ENCODE measurements at regions not wholly inside any gene's neighbourhood (a gene's known extent, or its start where the extent isn't known, plus 50 kb on each side); places are given as distances from the start of the nearest gene placed in this dataset.

- peaks cover 17 to 20% of the 10 kb centered on the region in 2 donors for H3K9me3 Mint-ChIP-seq
Observed at GRCh38 chr3:6508410-6508759, 352.5 kb upstream of the GRM7 start.

GRCh38 chr3:6509576-6509975 is 351.3 kb upstream of the GRM7 start:
- no peaks in the 10 kb centered on the region for H3K36me3 Mint-ChIP-seq
- Histone ChIP-seq H3K36me3 (ENCODE audit: control insufficient read depth, insufficient read depth, low read length) (no peaks in the 10 kb centered on the region), H3K27me3 (ENCODE audit: control insufficient read depth, insufficient read depth, low read length) (no peaks in the 10 kb centered on the region), H3K27ac (ENCODE audit: low read length) (no peak overlapping the region), H3K4me3 (ENCODE audit: low read length) (no peak overlapping the region), H3K9me3 (ENCODE audit: control insufficient read depth, insufficient read depth, low read length) (no peaks in the 10 kb centered on the region), H3K4me1 (ENCODE audit: control insufficient read depth, insufficient read depth, low read length) (no peaks in the 10 kb centered on the region)
- TF ChIP-seq CTCF (IDR thresholded peaks at IDR 0.05): no peak
- H3K9me3 Mint-ChIP-seq: peaks cover 16 to 20% of the 10 kb centered on the region in 2 donors
- H3K4me3 Mint-ChIP-seq: no peak overlapping the region
- DNase-seq (no peak), ATAC-seq (no peak)
- whole genome bisulfite sequencing (ENCODE audit: insufficient coverage): 88% methylated on average over 3 of the region's 4 CpGs
- H3K27me3 Mint-ChIP-seq (ENCODE audit: low read depth in 2 of 2): no peaks in the 10 kb centered on the region
- H3K27ac Mint-ChIP-seq: no peak overlapping the region
- no peaks in the 10 kb centered on the region for H3K4me1 Mint-ChIP-seq
- intact Hi-C loops (cut with micrococcal nuclease): no loop called here

More at GRCh38 chr3:6508410-6508759, 352.5 kb upstream of the GRM7 start:
- Mint-ChIP-seq H3K4me1 (no peaks in the 10 kb centered on the region), H3K36me3 (peaks cover 5% of the 10 kb centered on the region), H3K27me3 (ENCODE audit: low read depth in 2 of 2) (no peaks in the 10 kb centered on the region), H3K4me3 (no peak overlapping the region), H3K27ac (no peak overlapping the region)
- 76% methylated on average over 2 of the region's 2 CpGs for WGBS (ENCODE audit: insufficient coverage)
- ATAC-seq: no peak
- no peaks in the 10 kb centered on the region for H3K4me1 ChIP-seq (ENCODE audit: control insufficient read depth, insufficient read depth, low read length)
- H3K36me3 ChIP-seq (ENCODE audit: control insufficient read depth, insufficient read depth, low read length): no peaks in the 10 kb centered on the region
- no peak overlapping the region for H3K27ac ChIP-seq (ENCODE audit: low read length)
- no peaks in the 10 kb centered on the region for H3K9me3 ChIP-seq (ENCODE audit: control insufficient read depth, insufficient read depth, low read length)
- H3K27me3 ChIP-seq (ENCODE audit: control insufficient read depth, insufficient read depth, low read length): no peaks in the 10 kb centered on the region
- no peak for TF ChIP-seq CTCF (IDR thresholded peaks at IDR 0.05)
- no peak for DNase-seq
- intact Hi-C loops (cut with micrococcal nuclease): no loop called here
- no peak overlapping the region for H3K4me3 ChIP-seq (ENCODE audit: low read length)

GRCh38 chr3:6510713-6511112 is 350.2 kb upstream of the GRM7 start:
- intact Hi-C loops (cut with micrococcal nuclease): no loop called here
- Histone ChIP-seq H3K4me1 (ENCODE audit: control insufficient read depth, insufficient read depth, low read length) (no peaks in the 10 kb centered on the region), H3K36me3 (ENCODE audit: control insufficient read depth, insufficient read depth, low read length) (no peaks in the 10 kb centered on the region), H3K4me3 (ENCODE audit: low read length) (no peak overlapping the region), H3K27me3 (ENCODE audit: control insufficient read depth, insufficient read depth, low read length) (no peaks in the 10 kb centered on the region), H3K9me3 (ENCODE audit: control insufficient read depth, insufficient read depth, low read length) (no peaks in the 10 kb centered on the region), H3K27ac (ENCODE audit: low read length) (no peak overlapping the region)
- H3K9me3 Mint-ChIP-seq: peaks cover 15 to 18% of the 10 kb centered on the region in 2 donors
- ATAC-seq (no peak), DNase-seq (no peak)
- TF ChIP-seq CTCF (IDR thresholded peaks at IDR 0.05): no peak
- no peaks in the 10 kb centered on the region for H3K36me3 Mint-ChIP-seq
- WGBS (ENCODE audit: insufficient coverage): 83% methylated on average over 1 of the region's 1 CpG
- H3K27ac Mint-ChIP-seq: no peak overlapping the region
- H3K4me3 Mint-ChIP-seq: no peak overlapping the region
- no peaks in the 10 kb centered on the region for H3K4me1 Mint-ChIP-seq
- H3K27me3 Mint-ChIP-seq (ENCODE audit: low read depth in 2 of 2): no peaks in the 10 kb centered on the region

GRCh38 chr3:6512172-6512800 is 348.6 kb upstream of the GRM7 start:
- no peak overlapping the region for H3K27ac Mint-ChIP-seq
- H3K9me3 Mint-ChIP-seq: peaks cover 18% of the 10 kb centered on the region in 2 donors
- no peak overlapping the region for H3K4me3 ChIP-seq (ENCODE audit: low read length)
- H3K36me3 ChIP-seq (ENCODE audit: control insufficient read depth, insufficient read depth, low read length): no peaks in the 10 kb centered on the region
- no peaks in the 10 kb centered on the region for H3K9me3 ChIP-seq (ENCODE audit: control insufficient read depth, insufficient read depth, low read length)
- no peak overlapping the region for H3K4me3 Mint-ChIP-seq
- no peaks in the 10 kb centered on the region for H3K27me3 Mint-ChIP-seq (ENCODE audit: low read depth in 2 of 2)
- 71% methylated on average over 2 of the region's 2 CpGs for WGBS (ENCODE audit: insufficient coverage)
- ATAC-seq (peak in 1 of 3 donors; percentile 17), DNase-seq (no peak)
- no peaks in the 10 kb centered on the region for H3K4me1 Mint-ChIP-seq
- H3K27me3 ChIP-seq (ENCODE audit: control insufficient read depth, insufficient read depth, low read length): no peaks in the 10 kb centered on the region
- no peaks in the 10 kb centered on the region for H3K36me3 Mint-ChIP-seq
- intact Hi-C loops (cut with micrococcal nuclease): no loop called here
- H3K27ac ChIP-seq (ENCODE audit: low read length): no peak overlapping the region
- TF ChIP-seq CTCF (IDR thresholded peaks at IDR 0.05): no peak
- H3K4me1 ChIP-seq (ENCODE audit: control insufficient read depth, insufficient read depth, low read length): no peaks in the 10 kb centered on the region

All from natural killer cell (primary cell).